GM18861 (cell line): ENCODE measurements at regions not wholly inside any gene's neighbourhood (a gene's known extent, or its start where the extent isn't known, plus 50 kb on each side); places are given as distances from the start of the nearest gene placed in this dataset.
"Not testable (repeated sequence)": the region's sequence is repeated elsewhere in the genome, so short reads cannot be mapped to it uniquely, and the experiment has no call there.

ENCODE experiments used
- ATAC-seq: cut with Tn5 transposase; IDR thresholded peaks from one replicate; pipeline ENCODE4 v1.9.1; 2021; ENCODE audit not compliant: unreplicated experiment

DNA sequence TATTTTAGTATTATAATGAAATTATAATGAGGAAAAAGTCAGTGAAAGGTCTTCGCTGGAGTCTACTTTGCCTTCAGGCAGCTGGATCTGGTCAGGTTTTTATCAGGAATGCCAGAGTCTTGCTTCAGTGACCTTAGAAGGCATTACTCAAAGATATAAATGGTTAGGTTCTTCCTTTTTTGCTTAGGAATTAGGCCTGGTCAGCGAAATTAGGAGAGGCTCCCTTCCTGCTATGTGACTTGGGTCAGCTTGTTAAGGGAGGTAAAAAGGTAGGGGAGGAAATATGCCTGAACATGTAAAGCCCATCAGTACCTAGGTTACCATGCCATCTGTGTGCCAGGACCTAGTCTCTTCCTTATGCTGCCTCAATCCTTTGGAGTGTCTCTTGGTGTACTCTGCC, 115.1 kb downstream of the OTOR start:
- no peak for ATAC-seq

DNA sequence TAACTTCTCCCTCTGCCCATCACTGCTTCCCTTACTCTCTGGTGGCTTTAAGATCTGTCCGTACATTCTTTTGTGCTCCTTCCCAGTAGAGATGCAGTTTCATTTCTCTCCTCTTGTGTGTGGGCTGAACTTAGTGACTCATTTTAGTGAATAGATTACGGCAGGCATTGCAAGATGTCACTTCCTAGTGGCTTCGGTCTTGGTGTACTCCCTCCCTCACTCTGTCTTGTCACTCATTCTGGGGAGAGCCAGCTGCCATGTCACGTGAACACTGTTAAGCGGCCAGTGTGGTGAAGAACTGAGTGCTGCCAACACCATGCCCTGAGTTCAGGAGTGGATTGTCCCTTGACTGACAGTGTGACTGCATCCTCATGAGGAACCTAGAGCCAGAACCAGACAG, 115.9 kb downstream of the OTOR start:
- no peak for ATAC-seq

DNA sequence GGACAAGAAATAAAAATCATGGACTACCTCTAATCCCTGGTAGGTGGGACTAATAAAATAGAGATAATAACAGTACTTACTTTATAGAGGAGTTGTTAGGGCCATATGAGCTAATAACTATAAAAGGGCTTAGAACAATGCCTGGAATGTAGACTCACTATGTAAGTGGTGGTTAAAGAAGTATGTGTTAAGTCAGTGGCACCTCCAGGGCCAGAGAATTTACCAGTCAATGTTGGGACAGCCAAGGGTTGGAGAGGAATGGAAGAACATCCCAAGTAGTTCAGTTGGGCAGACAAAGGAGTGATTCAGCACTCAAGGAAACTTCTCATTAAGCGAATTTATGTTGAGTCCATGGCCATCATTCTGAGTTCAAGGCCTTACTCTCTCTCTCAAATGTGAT, 116.8 kb downstream of the OTOR start:
- ATAC-seq = no peak

DNA sequence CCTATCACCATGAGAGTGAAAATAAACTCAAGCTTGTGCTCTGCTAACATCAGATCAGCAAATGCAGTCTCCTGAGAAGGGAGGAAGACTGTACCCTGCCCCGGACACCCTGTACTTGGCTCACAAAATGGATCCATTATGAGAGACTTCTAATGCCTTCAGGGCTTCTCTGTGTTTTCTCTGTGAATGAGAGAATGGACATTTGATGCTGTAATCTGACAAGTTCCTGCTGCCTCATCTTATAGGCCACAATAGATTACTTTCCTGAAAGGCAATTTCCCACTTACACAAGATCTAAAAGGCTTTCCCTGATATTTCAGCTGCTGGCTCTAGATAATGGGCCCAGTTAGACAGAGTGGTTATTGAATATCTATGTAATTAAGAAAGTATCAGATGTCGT, 117.2 kb downstream of the OTOR start:
- no peak for ATAC-seq

DNA sequence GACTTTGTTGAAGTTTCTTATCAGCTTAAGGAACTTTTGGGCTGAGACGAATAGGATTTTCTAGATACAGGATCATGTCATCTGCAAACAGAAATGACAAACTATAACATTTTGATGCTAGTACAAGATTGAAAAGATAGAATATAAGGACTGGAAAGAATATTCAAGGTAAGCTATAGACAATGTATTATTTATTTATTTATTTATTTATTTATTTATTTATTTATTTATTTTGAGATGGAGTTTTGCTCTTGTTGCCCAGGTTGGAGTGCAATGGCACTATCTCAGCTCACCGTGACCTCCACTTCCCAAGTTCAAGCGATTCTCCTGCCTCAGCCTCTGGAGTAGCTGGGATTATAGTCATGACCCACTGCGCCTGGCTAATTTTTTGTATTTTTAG, 125.0 kb downstream of the OTOR start:
- not testable (repeated sequence) for ATAC-seq

DNA sequence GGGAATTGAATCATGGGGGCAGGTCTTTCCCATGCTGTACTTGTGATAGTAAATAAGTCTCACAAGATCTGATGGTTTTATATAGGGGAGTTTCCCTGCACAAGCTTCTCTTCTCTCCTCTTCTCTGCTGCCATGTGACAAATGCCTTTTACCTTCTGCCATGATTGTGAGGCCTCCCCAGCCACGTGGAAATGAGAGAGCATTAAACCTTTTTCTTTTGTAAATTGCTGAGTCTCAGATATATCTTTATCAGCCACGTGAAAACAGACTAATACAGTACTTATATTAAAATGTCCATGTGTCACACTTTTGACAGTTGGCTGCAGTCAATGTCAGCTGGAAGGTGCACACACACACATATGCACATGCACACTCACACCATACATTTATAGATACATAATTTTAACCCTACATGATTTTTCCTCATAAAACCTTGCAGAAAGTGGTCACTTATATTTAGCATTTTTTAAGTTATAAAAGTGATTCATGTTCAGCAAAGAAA, 128.9 kb downstream of the OTOR start:
- ATAC-seq = no peak

DNA sequence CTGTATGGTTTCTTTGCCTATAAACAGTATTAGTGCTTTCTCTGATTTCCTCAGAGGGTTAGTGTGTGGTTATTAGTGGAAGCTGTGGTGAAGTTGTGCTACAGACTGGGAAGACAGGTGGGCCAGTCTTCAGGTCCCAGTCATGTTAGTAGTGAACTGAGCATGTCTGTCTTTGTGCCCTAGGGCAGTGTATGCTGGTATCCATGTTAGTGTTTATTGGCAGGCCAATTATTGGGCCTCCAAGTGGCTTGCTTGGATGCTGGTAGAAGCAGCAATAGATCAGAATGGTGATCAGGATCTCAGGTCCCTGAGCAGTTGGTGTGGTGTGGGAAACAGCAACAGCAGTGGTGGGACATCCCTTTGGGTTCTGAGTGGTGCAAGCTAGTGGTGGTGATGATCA, 137.6 kb downstream of the OTOR start:
- no peak for ATAC-seq

DNA sequence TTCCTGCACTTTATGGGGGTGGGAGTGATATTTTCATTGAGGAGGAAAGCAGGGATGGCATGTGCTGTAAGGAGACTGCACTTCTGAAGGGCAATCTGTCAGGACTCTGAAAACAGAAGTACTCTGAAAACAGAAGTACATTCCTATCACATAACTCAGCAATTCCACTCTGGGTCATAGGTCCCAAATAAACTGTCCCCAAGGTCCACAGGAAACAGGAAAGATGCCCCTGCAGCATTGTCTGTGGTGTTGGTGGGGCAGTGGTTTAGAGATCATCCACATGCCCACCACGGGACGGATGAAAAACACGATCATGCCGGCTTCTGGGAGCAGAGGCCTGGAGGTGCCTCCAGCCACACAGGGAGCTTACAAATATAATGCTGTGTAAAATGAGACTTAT, 150.3 kb downstream of the OTOR start:
- ATAC-seq = no peak

DNA sequence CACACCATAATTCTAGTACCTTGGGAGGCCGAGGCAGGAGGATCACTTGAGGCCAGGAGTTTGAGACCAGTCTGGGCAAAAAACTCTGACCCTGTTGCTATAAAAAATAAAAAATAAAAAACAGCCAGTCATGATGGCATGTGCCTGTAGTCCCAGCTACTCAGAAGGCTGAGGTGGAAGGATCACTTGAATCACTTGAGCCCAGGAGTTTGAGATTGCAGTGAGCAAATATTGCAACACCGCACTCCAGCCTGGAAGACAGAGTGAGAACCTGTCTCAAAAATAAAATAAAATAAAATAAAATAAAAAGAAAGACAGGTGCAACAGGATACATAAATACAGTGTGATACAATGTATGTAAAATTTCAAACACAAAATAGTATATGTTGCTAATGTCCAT, 154.5 kb downstream of the OTOR start:
- no peak for ATAC-seq

DNA sequence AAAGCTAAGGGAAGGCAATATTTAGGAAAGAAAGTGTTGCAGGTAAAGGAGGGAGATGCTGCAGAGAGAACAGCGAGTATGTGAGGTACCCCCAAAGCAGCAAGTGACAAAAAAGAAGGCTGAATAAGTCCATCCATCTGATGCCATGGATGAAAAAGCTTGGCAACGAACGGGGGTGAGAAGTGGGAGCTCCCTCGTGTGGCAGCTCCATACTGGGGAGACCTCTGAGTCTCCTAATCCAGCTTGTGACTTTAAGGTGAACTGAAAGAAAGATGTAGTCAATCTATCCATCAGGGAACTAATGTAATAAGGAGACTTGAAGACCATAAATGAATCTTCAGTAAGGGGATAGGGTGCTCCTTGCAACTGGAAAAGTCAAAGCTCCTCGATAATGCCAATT, 156.6 kb downstream of the OTOR start:
- ATAC-seq = no peak

DNA sequence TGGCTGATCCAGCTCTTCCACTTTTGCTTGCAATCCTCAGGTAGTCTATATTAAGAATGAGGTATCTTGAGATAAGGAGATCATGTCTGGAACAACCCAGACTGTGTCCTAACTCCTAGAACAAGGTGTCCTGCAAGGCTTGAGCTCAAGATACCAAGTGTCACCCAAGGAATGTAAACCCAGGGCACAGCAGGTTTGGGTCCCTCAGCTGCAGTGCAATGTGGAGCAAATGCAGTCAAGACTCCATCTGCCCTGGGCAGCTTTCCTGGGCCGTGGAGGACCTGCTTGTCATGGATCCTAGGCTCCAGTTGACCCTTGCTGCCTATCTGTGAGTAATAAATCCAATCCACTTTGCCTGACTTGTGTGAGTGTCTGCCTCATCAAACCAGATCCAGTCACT, 166.1 kb downstream of the OTOR start:
- no peak for ATAC-seq

DNA sequence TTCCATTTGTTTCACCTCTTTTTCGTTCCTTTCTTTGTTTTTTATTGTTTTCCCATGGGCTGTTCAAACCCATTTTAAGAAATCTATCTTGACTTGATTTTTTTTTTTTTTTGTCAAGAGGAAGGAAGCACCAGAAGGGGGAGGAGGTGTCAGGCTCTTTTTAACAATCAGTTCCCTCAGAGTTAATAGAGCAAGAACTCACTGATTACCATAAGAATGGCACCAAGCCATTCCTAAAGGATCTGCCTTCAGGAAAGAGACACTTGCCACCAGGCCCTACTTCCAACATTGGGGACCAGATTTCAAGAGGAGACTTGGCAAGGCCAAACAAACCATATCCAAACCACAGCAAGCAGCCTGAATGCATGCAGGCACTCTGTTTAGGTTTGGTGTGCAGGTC, 168.0 kb downstream of the OTOR start:
- ATAC-seq = no peak

DNA sequence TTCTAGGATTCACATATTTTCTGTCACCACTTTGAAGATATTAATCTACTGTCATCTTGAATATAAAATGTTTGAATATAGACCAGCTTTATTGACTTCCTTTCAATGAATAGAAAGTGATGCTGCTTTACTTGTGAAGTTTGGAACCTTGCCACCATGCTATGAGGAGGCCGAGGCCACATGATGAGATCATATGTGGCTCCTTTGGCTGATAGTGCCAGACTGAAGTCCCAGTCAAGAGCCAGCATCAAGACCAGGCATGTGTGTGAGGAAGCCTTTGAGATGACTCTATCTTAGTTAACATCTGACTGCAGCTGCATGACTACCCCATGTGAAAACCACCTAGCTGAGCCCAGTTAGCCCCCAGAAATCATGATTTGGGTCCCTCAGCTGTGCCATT, 169.5 kb downstream of the OTOR start:
- no peak for ATAC-seq

DNA sequence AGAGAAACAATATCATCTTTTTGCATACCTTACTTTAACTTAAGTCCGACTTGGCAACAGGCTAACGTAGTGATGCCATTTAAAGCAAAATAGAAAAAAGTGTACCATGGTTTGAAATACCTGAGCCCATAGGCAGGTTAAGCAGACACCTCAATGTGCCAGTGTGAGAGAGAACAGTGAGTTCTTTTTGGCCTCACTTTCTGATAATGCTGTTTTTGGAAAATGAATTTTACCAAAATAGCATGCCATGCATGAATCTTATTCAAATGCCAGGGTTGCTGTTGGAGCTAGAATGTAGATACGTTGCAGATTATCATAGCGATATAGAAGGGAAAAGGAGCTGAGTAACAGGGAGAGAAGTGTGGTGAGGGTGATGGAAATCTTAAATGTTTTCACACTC, 170.2 kb downstream of the OTOR start:
- no peak for ATAC-seq

DNA sequence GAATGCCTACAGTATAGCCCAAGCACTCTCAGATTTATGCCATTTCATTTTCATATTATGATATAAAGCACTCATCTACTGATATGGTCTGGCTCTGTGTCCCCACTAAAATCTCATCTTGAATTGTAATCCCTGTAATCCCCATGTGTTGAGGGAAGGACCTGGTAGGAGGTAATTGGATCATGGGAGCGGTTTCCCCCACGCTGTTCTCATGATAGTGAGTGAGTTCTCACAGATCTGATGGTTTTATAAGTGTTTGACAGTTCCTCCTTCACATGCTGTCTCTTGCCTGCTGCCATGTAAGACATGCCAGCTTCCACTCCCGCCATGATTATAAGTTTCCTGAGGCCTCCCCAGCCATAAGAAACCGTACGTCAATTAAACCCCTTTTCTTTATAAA, 171.7 kb downstream of the OTOR start:
- ATAC-seq = no peak

DNA sequence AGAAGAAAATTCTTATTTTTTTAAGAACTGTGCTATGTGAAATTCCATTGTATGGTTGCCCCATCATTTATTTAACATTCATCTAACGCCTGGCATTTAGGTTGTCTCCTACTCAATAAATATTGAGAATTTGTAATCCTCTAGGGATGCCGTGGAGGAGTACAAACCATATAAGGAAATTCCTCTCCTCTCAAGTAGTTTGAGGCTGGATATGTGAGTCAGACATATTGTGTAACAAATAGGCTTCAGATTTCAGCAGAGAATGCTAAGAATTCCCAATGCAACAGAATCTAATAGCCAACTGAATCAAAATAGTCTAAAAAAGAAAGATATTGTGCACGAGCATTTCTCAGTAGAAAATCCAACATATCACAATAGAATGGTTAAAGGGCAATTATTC, 174.7 kb downstream of the OTOR start:
- ATAC-seq = no peak

DNA sequence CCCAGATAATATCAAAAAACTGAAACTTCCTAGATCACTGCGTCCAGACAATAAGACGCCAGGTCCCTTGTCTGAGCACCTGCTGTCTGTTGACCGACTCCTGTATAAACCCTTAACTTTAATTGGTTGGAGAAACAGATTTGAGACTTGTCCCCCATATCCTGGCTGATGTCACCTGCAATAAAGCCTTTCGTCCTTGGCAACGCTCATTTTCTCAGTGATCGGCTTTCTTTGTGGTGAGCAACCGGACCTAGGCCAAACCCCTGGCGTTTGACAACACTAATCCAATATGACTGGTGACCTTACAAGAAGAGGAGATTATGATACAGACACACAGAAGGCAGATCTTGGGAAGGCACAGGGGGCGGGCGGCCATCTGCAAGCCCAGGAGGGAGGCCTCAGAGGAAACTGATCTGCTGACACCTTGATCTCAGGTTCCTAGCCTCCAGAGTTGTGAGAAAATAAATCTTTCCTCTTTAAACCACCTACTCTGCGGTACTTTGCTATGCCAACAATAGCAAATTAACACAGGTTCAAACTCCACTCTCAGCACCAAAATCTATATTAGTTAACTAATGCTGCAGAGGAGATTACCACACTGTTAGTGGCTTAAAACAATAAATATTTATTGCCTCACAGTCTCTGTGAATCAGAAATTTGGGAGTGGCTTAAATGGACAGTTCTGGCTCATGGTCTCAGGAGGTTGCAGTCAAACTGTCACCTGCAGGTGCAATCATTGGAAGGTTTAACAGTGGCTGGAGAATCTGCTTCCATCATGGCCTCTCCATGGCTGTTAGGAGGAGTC, 178.7 kb downstream of the OTOR start:
- ATAC-seq = no peak

DNA sequence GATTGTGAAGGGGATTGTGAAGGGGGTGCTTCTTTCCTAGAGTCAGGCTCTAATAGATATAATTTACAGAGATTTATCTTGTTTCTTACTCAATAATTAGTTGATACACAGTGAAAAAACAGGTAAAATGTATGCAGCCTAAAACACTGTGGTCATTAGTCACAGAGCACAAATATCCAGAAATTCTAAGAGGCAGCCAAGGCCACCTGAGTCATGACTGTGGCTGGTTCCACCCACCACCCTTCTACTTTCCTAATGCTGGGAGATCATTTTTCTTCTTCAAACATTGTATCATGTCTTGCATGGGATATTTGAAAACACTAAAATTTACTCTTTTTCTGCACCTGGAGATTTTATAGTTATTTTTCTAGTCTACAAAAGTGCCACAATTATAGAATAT, 181.6 kb downstream of the OTOR start:
- ATAC-seq = no peak

DNA sequence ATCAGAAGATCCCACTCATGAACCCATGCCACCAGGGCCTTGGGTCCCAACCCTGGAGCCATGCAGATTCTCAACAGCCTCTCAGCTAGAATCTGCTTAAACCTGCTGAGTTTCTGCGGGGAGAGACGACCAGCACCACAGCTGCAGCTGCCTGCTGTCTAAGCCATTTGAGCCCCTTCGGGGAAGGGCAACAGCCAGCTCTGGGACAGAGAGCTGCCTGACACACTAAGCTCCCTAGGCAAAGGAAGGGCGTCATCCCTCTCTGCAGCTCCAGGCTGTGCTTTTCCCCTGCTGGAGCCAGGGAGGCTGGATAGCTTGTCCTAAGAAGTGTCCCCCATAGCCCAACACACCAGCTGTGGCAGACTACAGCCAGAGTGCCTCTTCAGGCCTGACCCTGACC, 182.5 kb downstream of the OTOR start:
- no peak for ATAC-seq

DNA sequence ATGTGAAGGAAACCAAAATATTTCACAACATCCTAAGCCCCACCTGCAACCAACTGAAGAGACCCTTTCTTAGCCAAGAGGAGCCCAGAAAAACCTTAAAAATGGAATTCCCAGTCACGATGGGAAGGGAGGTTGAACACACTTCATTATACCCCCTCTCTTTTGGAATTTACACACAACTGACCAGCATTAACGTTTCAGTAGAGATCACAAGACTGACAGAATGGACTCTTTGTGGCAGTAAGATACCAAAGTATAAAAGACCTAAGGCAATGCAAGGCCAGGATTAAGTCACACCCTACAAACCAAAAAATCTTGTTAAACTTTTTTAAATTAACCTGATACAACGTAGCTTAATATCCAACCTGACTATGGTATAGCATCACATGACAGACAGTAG, 190.9 kb downstream of the OTOR start:
- no peak for ATAC-seq

DNA sequence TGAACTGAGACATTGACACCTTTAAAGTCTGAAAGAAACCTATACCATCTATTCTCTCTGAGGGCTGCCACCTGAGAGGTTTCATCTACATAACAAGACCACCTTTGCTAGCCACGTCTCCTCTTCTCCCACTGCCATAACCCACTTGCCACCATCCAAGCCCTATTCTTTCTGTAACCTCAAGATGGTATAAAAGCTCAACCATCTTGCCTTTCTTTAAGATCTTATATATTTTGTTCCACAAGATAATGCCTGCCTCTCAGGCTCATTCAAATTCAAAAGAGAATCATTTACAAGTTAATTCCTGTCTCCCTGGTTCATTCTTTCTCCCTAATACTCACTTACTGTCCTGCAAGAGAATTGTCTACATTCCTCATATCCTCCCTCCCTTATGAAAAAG, 192.5 kb downstream of the OTOR start:
- ATAC-seq = no peak

DNA sequence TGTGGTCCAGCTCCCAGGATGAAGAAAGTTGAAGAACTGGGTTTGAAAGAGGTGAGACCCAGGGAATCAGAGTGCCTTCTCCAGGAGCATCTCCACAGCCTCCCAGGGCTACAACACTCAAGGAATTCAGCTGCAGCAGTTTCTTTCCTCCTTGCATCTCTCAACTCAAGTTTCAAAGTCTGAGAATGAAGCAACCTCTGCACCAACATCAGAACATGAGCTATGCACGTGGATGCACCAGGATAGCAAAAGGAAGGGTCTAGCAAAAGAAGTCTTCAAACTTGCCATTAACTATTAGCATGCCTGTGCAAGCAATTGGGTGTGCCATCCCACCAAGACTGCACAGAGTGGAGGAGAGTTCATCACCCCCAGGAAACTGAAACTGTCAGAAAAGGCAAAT, 193.9 kb downstream of the OTOR start:
- no peak for ATAC-seq

DNA sequence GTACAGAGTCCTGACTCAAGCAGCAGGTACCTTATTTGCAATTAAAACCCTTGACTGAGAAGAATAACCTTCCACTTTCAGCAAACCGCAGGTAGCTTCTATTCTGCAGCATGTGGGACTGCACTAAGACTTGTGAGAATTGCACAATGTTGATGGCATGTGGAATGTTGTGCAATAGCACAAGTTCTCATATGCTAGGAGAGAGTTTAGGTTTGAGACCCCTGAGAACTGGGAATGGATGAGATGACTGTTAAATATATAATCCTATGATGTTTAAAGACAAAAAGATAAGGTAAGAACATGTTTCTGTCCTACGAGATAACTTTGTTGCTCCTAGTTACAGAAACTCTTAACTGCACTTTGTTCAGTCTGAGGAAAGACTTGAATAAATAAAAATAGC, 194.6 kb downstream of the OTOR start:
- no peak for ATAC-seq
